ENCODE measurements at regions not wholly inside any gene's neighbourhood (a gene's known extent, or its start where the extent isn't known, plus 50 kb on each side); places are given as distances from the start of the nearest gene placed in this dataset.

- Mint-ChIP-seq H3K4me3 (no peak overlapping the region), H3K27ac (no peak overlapping the region), H3K4me1 (no peaks in the 10 kb centered on the region), H3K36me3 (no peaks in the 10 kb centered on the region), H3K9me3 (peaks cover under 1% of the 10 kb centered on the region), H3K27me3 (no peaks in the 10 kb centered on the region)
Observed at GRCh38 chr1:72524021-72524420, 241.7 kb upstream of the NEGR1 start.

DNA sequence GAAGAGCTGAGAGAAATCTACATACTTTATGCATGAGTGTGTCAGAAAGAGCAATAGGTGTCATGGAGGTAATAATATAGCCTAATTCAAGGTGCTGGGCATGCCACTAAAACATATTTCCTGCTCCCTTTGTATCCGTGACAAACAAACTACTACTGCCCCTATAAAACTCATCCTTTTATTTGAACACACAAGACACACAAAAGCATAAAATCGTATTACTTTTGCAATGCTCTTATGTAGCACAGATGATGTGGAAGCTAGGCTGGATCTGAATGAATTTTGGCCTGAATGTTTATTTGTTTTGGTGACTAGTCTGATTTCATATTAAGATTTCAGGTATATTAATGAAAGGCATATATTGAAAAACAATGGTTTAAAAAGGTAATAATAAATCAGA, 239.3 kb upstream of the NEGR1 start:
- Mint-ChIP-seq H3K27me3 (no peaks in the 10 kb centered on the region), H3K27ac (no peak overlapping the region), H3K4me3 (no peak overlapping the region), H3K4me1 (no peaks in the 10 kb centered on the region), H3K9me3 (no peaks in the 10 kb centered on the region), H3K36me3 (no peaks in the 10 kb centered on the region)

- H3K9me3 Mint-ChIP-seq: no peaks in the 10 kb centered on the region
- no peaks in the 10 kb centered on the region for H3K36me3 Mint-ChIP-seq
- H3K27me3 Mint-ChIP-seq: no peaks in the 10 kb centered on the region
- H3K27ac Mint-ChIP-seq: no peak overlapping the region
- no peaks in the 10 kb centered on the region for H3K4me1 Mint-ChIP-seq
- H3K4me3 Mint-ChIP-seq: no peak overlapping the region
Observed at GRCh38 chr1:72516826-72517225, 234.5 kb upstream of the NEGR1 start.

GRCh38 chr1:72516264-72516663, 233.9 kb upstream of the NEGR1 start:
- H3K27me3 Mint-ChIP-seq: no peaks in the 10 kb centered on the region
- H3K27ac Mint-ChIP-seq: no peak overlapping the region
- no peaks in the 10 kb centered on the region for H3K36me3 Mint-ChIP-seq
- H3K4me1 Mint-ChIP-seq: no peaks in the 10 kb centered on the region
- no peaks in the 10 kb centered on the region for H3K9me3 Mint-ChIP-seq
- no peak overlapping the region for H3K4me3 Mint-ChIP-seq

DNA sequence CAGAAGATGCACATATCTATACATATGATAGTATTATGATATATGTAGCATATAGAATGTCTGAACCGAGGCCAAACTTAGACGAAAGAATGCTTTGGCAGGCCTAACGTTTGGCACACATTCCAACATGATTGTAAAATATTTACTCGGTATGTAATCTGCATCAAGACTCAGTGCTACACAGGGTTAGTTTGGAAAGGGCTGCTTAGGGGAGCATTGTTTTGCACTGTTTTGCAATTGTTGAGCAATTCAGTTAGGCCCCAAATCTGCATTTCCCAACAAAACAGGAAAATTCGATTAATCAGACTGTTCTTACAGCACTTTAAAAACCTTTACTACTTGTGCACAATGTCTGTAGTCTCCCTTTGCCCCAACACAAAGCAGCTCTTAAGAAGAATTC, 216.0 kb upstream of the NEGR1 start:
- Mint-ChIP-seq H3K36me3 (no peaks in the 10 kb centered on the region), H3K27me3 (no peaks in the 10 kb centered on the region), H3K9me3 (no peaks in the 10 kb centered on the region), H3K27ac (no peak overlapping the region), H3K4me1 (no peaks in the 10 kb centered on the region), H3K4me3 (no peak overlapping the region)

DNA sequence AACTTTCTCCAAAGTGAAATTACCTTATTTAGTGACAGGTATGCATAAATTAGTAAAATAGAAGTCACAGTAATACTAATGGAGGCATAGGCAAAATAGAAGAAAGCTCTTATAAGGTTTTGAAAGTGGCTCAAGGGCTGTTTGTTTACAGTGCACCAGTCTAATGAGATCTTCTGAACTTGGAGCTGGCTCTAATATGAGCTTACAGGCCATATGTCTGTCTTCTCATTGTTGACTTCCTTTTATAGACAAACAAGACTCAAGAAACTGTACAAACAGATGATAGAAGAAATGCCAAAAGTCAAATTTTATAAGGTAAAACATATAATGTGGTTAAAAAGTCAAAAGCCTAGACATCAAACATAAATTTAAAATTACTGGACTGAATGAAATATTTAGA, 207.5 kb upstream of the NEGR1 start:
- no peak overlapping the region for H3K4me3 Mint-ChIP-seq
- no peak overlapping the region for H3K27ac Mint-ChIP-seq
- no peaks in the 10 kb centered on the region for H3K4me1 Mint-ChIP-seq
- H3K36me3 Mint-ChIP-seq: no peaks in the 10 kb centered on the region
- no peaks in the 10 kb centered on the region for H3K9me3 Mint-ChIP-seq
- H3K27me3 Mint-ChIP-seq: no peaks in the 10 kb centered on the region

GRCh38 chr1:72485801-72486200, 203.5 kb upstream of the NEGR1 start:
- Mint-ChIP-seq H3K27ac (no peak overlapping the region), H3K36me3 (no peaks in the 10 kb centered on the region), H3K9me3 (no peaks in the 10 kb centered on the region), H3K4me3 (no peak overlapping the region), H3K4me1 (no peaks in the 10 kb centered on the region), H3K27me3 (no peaks in the 10 kb centered on the region)

DNA sequence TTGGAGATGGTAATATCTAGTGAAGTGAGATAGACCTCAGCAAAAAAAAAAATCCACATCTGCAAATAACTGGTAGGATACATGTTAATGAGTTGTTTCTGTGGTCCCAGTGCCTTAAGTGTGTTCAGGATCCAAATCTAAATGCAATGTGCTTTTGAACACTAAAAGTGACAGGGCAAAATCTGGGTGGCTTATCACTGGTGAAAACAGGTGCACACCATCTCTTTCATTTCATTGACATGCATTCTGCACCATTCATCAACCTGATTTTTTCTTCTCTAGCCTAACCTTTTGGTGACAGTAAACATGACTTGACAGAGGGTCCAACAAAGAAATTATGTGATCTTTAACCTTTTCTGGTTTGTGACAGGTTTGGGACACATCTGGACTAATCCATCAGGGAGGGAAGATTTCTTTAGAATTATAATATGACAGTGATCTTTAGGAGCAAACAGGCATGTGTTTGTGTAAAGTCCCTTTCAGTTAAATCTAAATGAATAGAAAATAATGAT, 201.6 kb upstream of the NEGR1 start:
- no peak overlapping the region for H3K27ac Mint-ChIP-seq
- peaks cover 5% of the 10 kb centered on the region for H3K9me3 Mint-ChIP-seq
- H3K4me3 Mint-ChIP-seq: no peak overlapping the region
- no peaks in the 10 kb centered on the region for H3K27me3 Mint-ChIP-seq
- H3K4me1 Mint-ChIP-seq: no peaks in the 10 kb centered on the region
- no peaks in the 10 kb centered on the region for H3K36me3 Mint-ChIP-seq

DNA sequence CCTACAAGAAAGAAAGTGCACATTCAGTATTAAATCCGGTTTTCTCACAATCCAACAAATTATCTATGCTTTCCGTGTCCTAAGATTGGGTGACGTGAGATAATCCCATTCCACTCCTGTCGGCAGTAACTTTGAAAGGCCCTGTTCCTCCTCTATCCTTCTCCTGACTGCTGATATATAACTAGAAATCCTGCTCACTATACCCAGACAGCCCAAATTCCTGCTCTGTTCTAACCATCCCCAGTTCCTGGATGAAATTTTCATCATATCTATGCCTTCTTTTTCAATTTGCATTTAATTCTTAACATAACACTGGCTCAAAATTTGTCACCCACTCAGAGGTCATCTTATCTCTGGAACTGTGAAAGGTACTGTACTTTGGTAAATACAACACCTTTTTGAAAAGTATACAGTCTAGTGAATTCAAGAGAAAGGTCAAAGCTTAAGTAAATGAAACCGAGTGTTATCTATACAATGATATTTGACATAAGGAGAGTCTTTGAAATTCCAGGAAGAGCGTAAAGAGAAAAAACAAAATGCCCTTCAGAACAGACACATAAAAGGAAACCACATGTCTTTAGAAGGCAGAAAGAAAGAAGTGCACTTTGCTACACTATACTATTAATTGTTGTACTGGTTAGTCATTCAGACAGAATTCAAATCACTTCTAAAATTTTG, 200.5 kb upstream of the NEGR1 start:
- H3K27me3 Mint-ChIP-seq: no peaks in the 10 kb centered on the region
- peaks cover 8% of the 10 kb centered on the region for H3K9me3 Mint-ChIP-seq
- H3K36me3 Mint-ChIP-seq: no peaks in the 10 kb centered on the region
- no peak overlapping the region for H3K27ac Mint-ChIP-seq
- H3K4me3 Mint-ChIP-seq: no peak overlapping the region
- H3K4me1 Mint-ChIP-seq: no peaks in the 10 kb centered on the region

DNA sequence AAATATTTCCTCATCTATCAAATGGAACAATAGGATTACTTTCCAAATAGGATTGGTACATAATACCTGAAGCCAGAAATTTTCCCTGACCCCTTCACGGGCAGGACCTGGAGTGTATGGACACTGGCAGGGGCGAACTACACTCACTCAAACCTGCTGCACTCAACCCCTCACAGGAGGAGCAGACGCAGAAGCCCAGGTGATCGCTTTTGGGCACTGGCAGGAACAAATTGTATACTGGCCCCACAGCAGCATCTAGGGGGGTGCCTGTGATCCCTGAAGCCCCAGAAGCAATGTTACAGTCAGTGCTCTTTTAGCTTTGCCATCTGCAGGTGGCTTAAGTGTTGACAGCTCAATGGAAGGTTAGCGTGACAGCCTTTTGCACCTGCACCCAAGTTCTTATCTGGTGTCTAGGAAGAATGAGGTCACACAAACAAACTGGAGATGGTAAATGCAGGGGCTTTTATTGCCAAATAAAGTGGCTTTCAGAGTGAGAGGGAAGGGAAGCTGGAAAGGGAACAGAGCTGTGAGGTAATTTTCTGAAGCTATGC, 199.2 kb upstream of the NEGR1 start:
- H3K4me3 Mint-ChIP-seq: no peak overlapping the region
- no peaks in the 10 kb centered on the region for H3K27me3 Mint-ChIP-seq
- peaks cover 10% of the 10 kb centered on the region for H3K9me3 Mint-ChIP-seq
- H3K27ac Mint-ChIP-seq: no peak overlapping the region
- H3K36me3 Mint-ChIP-seq: no peaks in the 10 kb centered on the region
- H3K4me1 Mint-ChIP-seq: no peaks in the 10 kb centered on the region

DNA sequence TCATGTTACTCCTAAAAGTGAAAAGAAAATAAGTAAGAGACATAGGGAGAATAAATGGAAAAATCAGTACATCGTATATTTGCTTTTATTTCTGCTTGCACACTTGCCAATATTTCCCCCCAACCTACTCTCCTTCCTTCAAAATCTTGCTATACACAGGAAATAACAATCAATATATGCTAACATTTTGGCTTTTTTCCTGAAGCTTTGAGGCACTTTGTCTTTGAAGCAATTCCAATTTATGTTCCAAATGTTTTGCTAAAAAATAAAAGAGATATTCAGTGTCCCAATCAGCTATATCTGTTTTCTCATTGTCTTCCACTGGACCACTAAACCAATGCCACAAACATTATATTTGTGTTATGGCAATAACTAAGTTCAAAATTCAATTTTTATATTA, 184.0 kb upstream of the NEGR1 start:
- Mint-ChIP-seq H3K27ac (no peak overlapping the region), H3K4me3 (no peak overlapping the region), H3K27me3 (no peaks in the 10 kb centered on the region), H3K4me1 (no peaks in the 10 kb centered on the region), H3K9me3 (peaks cover 12% of the 10 kb centered on the region), H3K36me3 (no peaks in the 10 kb centered on the region)

DNA sequence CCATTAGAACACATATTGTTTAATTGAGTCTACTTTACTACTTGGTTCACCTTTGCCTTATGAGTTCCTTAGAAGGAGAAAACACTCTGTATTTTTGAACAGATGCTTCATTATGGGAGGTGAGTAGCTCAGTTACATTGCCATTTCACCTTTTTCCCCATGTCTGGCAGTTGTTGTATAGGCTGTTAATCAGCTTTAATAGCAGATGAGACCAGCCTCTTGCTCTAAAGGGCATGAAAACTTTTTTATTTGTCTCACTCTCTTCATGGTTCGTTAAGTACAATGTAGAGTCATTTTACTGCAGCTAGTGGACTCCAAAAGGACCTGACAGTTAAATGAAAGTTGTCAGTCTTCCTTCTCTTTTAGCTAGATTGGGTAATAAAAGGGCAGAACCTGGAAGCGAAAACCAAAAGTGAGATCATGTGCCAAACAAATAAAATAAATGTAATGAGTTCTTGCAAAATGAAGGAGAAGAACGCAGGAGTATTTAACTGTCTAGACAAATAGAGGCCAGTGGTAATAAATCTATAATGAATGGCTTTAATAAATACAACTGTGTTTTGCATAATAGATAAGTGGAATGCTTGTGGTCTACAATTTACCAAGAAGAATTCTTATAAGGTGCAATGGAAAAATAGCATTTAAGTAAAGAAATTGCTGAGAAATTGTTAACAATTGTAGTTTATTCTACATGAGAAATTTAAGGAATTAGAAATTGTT, 180.0 kb upstream of the NEGR1 start:
- H3K4me1 Mint-ChIP-seq: no peaks in the 10 kb centered on the region
- H3K4me3 Mint-ChIP-seq: no peak overlapping the region
- H3K36me3 Mint-ChIP-seq: no peaks in the 10 kb centered on the region
- H3K9me3 Mint-ChIP-seq: peaks cover 12% of the 10 kb centered on the region
- no peaks in the 10 kb centered on the region for H3K27me3 Mint-ChIP-seq
- no peak overlapping the region for H3K27ac Mint-ChIP-seq

DNA sequence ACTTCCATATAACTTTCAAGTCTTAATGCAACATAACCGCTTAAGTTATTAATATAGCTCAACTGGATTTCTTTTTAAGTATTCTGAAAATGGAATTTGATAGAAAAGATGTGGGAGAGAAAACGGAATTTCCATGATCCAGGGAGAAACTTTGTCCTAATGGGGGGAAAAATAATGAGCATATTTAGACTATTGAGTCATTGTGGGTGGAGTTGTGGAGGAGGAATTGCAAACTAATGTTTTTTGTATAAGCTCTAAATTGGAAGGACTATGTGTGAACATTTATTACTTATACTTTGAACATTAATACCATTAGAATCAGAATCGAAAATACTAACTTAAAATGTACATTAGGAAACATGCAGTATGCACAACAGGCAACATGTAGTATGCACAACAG, 159.9 kb upstream of the NEGR1 start:
- no peak overlapping the region for H3K4me3 Mint-ChIP-seq
- no peaks in the 10 kb centered on the region for H3K9me3 Mint-ChIP-seq
- no peaks in the 10 kb centered on the region for H3K4me1 Mint-ChIP-seq
- no peaks in the 10 kb centered on the region for H3K27me3 Mint-ChIP-seq
- no peak overlapping the region for H3K27ac Mint-ChIP-seq
- no peaks in the 10 kb centered on the region for H3K36me3 Mint-ChIP-seq

GRCh38 chr1:72439036-72439435, 156.7 kb upstream of the NEGR1 start:
- H3K36me3 Mint-ChIP-seq: no peaks in the 10 kb centered on the region
- H3K27ac Mint-ChIP-seq: no peak overlapping the region
- H3K9me3 Mint-ChIP-seq: peaks cover 4% of the 10 kb centered on the region
- no peak overlapping the region for H3K4me3 Mint-ChIP-seq
- no peaks in the 10 kb centered on the region for H3K27me3 Mint-ChIP-seq
- H3K4me1 Mint-ChIP-seq: no peaks in the 10 kb centered on the region

GRCh38 chr1:72438270-72438669, 155.9 kb upstream of the NEGR1 start:
- no peaks in the 10 kb centered on the region for H3K27me3 Mint-ChIP-seq
- no peak overlapping the region for H3K4me3 Mint-ChIP-seq
- no peaks in the 10 kb centered on the region for H3K36me3 Mint-ChIP-seq
- no peak overlapping the region for H3K27ac Mint-ChIP-seq
- H3K9me3 Mint-ChIP-seq: peaks cover 4% of the 10 kb centered on the region
- no peaks in the 10 kb centered on the region for H3K4me1 Mint-ChIP-seq

GRCh38 chr1:72435025-72435424, 152.7 kb upstream of the NEGR1 start:
- Mint-ChIP-seq H3K36me3 (no peaks in the 10 kb centered on the region), H3K4me1 (no peaks in the 10 kb centered on the region), H3K4me3 (no peak overlapping the region), H3K9me3 (peaks cover 4% of the 10 kb centered on the region), H3K27me3 (no peaks in the 10 kb centered on the region), H3K27ac (no peak overlapping the region)
